ENCODE measurements at regions not wholly inside any gene's neighbourhood (a gene's known extent, or its start where the extent isn't known, plus 50 kb on each side); places are given as distances from the start of the nearest gene placed in this dataset.

- Histone ChIP-seq H3K4me1 (no peaks in the 10 kb centered on the region), H3K36me3 (no peaks in the 10 kb centered on the region), H3K27me3 (replicated peaks in 1 of 7) (no peaks in the 10 kb centered on the region), H3K4me3 (no peak overlapping the region), H3K9me3 (peaks cover 0 to 6% (median 0%) of the 10 kb centered on the region in 8 donors), H3K27ac (no peak overlapping the region)
- DNase-seq = no peak
- no peak for TF ChIP-seq POLR2A (IDR thresholded peaks at IDR 0.05)
- no peak for TF ChIP-seq POLR2AphosphoS5 (IDR thresholded peaks at IDR 0.05)
- TF ChIP-seq, protein P1, sequence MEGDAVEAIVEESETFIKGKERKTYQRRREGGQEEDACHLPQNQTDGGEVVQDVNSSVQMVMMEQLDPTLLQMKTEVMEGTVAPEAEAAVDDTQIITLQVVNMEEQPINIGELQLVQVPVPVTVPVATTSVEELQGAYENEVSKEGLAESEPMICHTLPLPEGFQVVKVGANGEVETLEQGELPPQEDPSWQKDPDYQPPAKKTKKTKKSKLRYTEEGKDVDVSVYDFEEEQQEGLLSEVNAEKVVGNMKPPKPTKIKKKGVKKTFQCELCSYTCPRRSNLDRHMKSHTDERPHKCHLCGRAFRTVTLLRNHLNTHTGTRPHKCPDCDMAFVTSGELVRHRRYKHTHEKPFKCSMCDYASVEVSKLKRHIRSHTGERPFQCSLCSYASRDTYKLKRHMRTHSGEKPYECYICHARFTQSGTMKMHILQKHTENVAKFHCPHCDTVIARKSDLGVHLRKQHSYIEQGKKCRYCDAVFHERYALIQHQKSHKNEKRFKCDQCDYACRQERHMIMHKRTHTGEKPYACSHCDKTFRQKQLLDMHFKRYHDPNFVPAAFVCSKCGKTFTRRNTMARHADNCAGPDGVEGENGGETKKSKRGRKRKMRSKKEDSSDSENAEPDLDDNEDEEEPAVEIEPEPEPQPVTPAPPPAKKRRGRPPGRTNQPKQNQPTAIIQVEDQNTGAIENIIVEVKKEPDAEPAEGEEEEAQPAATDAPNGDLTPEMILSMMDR (IDR thresholded peaks at IDR 0.05 in 8 of 11, conservative IDR thresholded peaks at IDR 0.05 in 3 of 11) = no peak
- intact Hi-C loops (cut with DNase I; ENCODE audit: low total_unique reads) = no loop called here
Observed at GRCh38 chr14:58901826-58902225, 264.1 kb downstream of the DACT1 start.

DNA sequence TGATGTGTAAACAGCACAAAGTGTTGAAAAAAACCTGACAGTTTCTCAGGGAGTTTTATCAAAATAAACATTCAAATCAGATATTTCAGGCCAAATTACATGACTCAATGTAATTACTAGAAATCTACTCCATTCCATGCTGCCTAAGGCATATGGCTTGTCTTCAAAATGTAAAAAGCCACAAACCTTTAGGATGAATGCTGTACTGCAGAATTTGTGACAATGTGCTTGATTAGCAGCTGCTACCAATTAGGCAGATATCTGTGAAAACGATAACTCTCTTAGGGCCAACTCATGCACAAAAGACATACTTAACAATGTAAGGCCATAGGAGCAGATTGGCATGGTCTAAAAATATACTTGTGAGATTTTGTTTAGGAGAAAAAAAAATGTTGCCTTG lies 267.0 kb downstream of the DACT1 start:
- Histone ChIP-seq H3K4me1 (no peaks in the 10 kb centered on the region), H3K4me3 (no peak overlapping the region), H3K36me3 (no peaks in the 10 kb centered on the region), H3K9me3 (peaks cover 0 to 6% (median 0%) of the 10 kb centered on the region in 8 donors), H3K27ac (no peak overlapping the region), H3K27me3 (replicated peaks in 1 of 7) (no peaks in the 10 kb centered on the region)
- intact Hi-C loops (cut with DNase I; ENCODE audit: low total_unique reads) = no loop called here
- TF ChIP-seq POLR2AphosphoS5 (IDR thresholded peaks at IDR 0.05) = no peak
- TF ChIP-seq, protein P1 (IDR thresholded peaks at IDR 0.05 in 8 of 11, conservative IDR thresholded peaks at IDR 0.05 in 3 of 11) = no peak
- TF ChIP-seq POLR2A (IDR thresholded peaks at IDR 0.05) = no peak
- DNase-seq = no peak
- 83 to 89% (median 85%) methylated on average over 1 of the region's 1 CpG for WGBS, 5 donors

DNA sequence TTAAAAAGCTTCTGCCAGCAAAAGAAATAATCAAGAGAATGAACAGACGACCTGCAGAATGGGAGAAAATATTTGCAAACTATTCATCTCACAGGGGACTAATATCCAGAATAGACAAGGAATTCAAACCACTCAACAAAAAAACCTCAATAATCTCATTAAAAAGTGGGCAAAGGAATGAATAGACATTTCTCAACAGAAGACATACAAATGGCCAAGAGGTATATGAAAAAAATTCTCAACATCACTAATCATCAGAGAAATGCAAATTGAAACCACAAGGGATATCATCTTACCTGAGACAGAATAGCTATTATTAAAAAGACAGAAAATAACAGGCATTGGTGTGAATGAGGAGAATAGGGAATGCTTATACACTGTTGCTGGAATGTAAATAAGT lies 270.0 kb downstream of the DACT1 start:
- Histone ChIP-seq H3K36me3 (no peaks in the 10 kb centered on the region), H3K27me3 (replicated peaks in 1 of 7) (no peaks in the 10 kb centered on the region), H3K9me3 (peaks cover 0 to 5% (median 0%) of the 10 kb centered on the region in 8 donors), H3K4me3 (no peak overlapping the region), H3K4me1 (no peaks in the 10 kb centered on the region), H3K27ac (no peak overlapping the region)
- 63 to 83% (median 80%) methylated on average over 1 of the region's 1 CpG for WGBS, 5 donors
- intact Hi-C loops (cut with DNase I; ENCODE audit: low total_unique reads) = no loop called here
- DNase-seq = no peak
- TF ChIP-seq, protein P1 (IDR thresholded peaks at IDR 0.05 in 8 of 11, conservative IDR thresholded peaks at IDR 0.05 in 3 of 11) = no peak
- no peak for TF ChIP-seq POLR2A (IDR thresholded peaks at IDR 0.05)
- no peak for TF ChIP-seq POLR2AphosphoS5 (IDR thresholded peaks at IDR 0.05)

- Histone ChIP-seq H3K4me1 (no peaks in the 10 kb centered on the region), H3K36me3 (no peaks in the 10 kb centered on the region), H3K9me3 (no peaks in the 10 kb centered on the region), H3K27me3 (replicated peaks in 1 of 7) (no peaks in the 10 kb centered on the region), H3K27ac (no peak overlapping the region), H3K4me3 (no peak overlapping the region)
- no peak for DNase-seq
- 76 to 90% (median 77%) methylated on average over 6 of the region's 6 CpGs for WGBS, 5 donors
- TF ChIP-seq POLR2A (IDR thresholded peaks at IDR 0.05) = no peak
- TF ChIP-seq POLR2AphosphoS5 (IDR thresholded peaks at IDR 0.05) = no peak
- TF ChIP-seq, protein P1 (IDR thresholded peaks at IDR 0.05 in 8 of 11, conservative IDR thresholded peaks at IDR 0.05 in 3 of 11) = no peak
- intact Hi-C loops (cut with DNase I; ENCODE audit: low total_unique reads) = no loop called here
Observed at GRCh38 chr14:58912287-58912686, 274.5 kb downstream of the DACT1 start.
